GM12874 (cell line): ENCODE measurements at regions not wholly inside any gene's neighbourhood (a gene's known extent, or its start where the extent isn't known, plus 50 kb on each side); places are given as distances from the start of the nearest gene placed in this dataset.

ENCODE experiments used
- TF ChIP-seq, protein P1 (sequence below): IDR thresholded peaks from 2 replicates; pipeline ENCODE4 v1.5.1; 2011; ENCODE audit warnings: low read depth, mild to moderate bottlenecking, control low read depth, low read length, moderate library complexity; ENCODE audit not compliant: insufficient read depth

GRCh38 chr5:36491856-36492255 lies 114.5 kb upstream of the SLC1A3 start:
- TF ChIP-seq, protein P1, sequence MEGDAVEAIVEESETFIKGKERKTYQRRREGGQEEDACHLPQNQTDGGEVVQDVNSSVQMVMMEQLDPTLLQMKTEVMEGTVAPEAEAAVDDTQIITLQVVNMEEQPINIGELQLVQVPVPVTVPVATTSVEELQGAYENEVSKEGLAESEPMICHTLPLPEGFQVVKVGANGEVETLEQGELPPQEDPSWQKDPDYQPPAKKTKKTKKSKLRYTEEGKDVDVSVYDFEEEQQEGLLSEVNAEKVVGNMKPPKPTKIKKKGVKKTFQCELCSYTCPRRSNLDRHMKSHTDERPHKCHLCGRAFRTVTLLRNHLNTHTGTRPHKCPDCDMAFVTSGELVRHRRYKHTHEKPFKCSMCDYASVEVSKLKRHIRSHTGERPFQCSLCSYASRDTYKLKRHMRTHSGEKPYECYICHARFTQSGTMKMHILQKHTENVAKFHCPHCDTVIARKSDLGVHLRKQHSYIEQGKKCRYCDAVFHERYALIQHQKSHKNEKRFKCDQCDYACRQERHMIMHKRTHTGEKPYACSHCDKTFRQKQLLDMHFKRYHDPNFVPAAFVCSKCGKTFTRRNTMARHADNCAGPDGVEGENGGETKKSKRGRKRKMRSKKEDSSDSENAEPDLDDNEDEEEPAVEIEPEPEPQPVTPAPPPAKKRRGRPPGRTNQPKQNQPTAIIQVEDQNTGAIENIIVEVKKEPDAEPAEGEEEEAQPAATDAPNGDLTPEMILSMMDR, result no peak

DNA sequence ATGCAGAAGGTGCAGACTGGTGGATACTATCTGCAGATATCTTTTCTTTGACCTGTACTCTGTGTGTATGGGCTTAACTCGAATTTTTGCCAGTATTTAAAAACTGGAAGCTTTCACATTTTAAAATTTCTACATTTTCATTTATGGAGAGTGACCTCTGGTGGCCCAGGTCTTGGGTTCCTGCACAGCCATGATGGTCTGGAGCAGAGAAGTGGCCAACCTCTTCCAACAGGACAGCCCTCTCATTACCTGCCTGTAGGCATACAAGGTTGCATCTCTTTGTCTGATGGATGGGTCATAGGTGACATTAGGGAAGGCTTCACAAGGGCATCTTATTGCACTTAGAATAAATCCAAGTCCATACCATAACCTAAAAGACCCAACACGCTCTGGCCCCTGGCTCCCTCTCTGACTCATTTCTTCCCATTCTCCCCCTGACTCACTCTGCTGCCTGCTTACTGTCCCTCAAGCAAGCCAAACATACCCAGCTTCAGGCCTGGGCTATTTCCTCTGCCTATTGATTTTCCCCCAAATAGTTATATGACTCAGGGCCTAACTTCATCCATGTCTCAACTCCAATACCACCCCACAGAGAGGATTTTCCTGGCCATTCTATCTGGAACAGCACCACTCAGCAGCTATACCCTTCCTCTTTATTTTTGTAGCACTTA lies 113.3 kb upstream of the SLC1A3 start:
- TF ChIP-seq, protein P1, result no peak

DNA sequence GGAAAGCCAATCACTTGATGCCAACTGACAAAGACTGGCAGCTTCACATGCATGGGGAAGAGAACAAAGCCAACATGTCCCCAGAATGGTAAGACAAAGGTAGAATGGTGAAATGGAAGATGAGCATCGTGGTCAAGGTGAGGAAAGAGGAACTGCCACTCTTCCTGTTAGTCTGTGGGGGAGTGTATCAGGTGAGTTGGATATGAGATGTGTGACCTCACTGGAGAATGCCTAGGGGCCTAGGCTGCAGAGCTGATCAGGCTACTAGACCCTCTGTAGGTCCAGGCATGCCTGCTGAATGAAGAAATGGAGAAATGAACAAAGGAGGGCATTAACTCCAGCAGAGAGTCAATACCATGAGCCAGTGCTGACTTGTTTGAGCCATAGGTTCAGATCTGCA lies 112.4 kb upstream of the SLC1A3 start:
- TF ChIP-seq, protein P1, result no peak

- TF ChIP-seq, protein P1, result no peak
Observed at GRCh38 chr5:36494841-36495601, 111.4 kb upstream of the SLC1A3 start.

DNA sequence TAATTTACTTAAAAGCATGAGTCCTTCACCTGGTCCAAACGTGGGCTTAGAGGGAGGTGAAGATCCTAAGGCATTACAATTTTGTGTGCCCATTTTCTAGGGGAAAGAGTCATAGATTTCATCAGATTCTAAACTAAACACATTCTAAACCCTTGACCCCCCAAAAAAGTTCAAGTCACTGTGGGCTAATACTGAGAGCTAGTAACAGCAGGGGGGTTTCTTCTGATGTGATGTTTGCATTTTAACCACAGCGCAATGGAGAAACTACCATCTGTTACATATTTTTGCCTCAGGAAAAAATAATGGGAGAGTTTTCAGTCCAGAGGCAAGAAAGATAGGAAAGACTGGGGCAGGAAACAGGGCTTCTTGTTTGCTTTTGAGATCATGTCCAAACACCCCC lies 110.8 kb upstream of the SLC1A3 start:
- TF ChIP-seq, protein P1, result no peak

DNA sequence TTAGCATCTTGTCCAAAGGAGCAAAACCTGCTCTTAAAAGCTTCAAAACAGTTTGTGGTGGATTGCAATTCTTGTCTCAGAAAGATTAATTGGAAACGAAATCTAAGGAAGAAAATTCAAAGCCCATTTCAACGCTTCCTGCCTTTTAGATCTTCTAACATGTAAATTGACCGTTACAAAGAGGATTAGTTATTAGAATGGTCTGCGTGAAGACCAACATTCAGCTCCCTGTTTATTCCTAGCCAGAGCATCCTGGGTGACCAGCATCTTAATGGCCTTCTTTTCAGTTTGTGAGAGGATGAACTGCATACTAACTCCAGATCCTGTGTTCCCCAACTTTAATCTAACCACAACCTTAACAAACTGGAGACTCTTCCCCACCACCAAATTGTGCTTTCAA lies 109.9 kb upstream of the SLC1A3 start:
- TF ChIP-seq, protein P1, result no peak

- TF ChIP-seq, protein P1, result no peak
Observed at GRCh38 chr5:36502608-36503007, 103.8 kb upstream of the SLC1A3 start.
